ENCODE measurements at regions not wholly inside any gene's neighbourhood (a gene's known extent, or its start where the extent isn't known, plus 50 kb on each side); places are given as distances from the start of the nearest gene placed in this dataset.

- Histone ChIP-seq H3K4me3 (no peak overlapping the region), H3K27ac (no peak overlapping the region), H3K36me3 (no peaks in the 10 kb centered on the region), H3K27me3 (no peaks in the 10 kb centered on the region), H3K4me1 (no peaks in the 10 kb centered on the region), H3K9me3 (no peaks in the 10 kb centered on the region)
- DNase-seq (ENCODE audit: low spot score in 2 of 2) = no peak
- intact Hi-C loops (cut with DNase I) = no loop called here
- TF ChIP-seq CTCF (IDR thresholded peaks at IDR 0.05) = no peak
These were observed 245.1 kb upstream of the RPS6KA3 start for GRCh38 chrX:20511792-20512191.

GRCh38 chrX:20507901-20508620, 241.4 kb upstream of the RPS6KA3 start:
- no peaks in the 10 kb centered on the region for H3K27me3 ChIP-seq
- intact Hi-C loops (cut with DNase I) = no loop called here
- no peak overlapping the region for H3K4me3 ChIP-seq
- no peak for TF ChIP-seq CTCF (IDR thresholded peaks at IDR 0.05)
- no peaks in the 10 kb centered on the region for H3K36me3 ChIP-seq
- H3K27ac ChIP-seq = no peak overlapping the region
- no peak for DNase-seq (ENCODE audit: low spot score in 2 of 2)
- no peaks in the 10 kb centered on the region for H3K4me1 ChIP-seq
- H3K9me3 ChIP-seq = no peaks in the 10 kb centered on the region

- no peak for TF ChIP-seq CTCF (IDR thresholded peaks at IDR 0.05)
- H3K27me3 ChIP-seq = no peaks in the 10 kb centered on the region
- no peak overlapping the region for H3K4me3 ChIP-seq
- intact Hi-C loops (cut with DNase I) = no loop called here
- H3K36me3 ChIP-seq = no peaks in the 10 kb centered on the region
- H3K9me3 ChIP-seq = no peaks in the 10 kb centered on the region
- no peak overlapping the region for H3K27ac ChIP-seq
- no peaks in the 10 kb centered on the region for H3K4me1 ChIP-seq
- DNase-seq (ENCODE audit: low spot score in 2 of 2) = no peak
These were observed 240.0 kb upstream of the RPS6KA3 start for GRCh38 chrX:20506739-20507138.

DNA sequence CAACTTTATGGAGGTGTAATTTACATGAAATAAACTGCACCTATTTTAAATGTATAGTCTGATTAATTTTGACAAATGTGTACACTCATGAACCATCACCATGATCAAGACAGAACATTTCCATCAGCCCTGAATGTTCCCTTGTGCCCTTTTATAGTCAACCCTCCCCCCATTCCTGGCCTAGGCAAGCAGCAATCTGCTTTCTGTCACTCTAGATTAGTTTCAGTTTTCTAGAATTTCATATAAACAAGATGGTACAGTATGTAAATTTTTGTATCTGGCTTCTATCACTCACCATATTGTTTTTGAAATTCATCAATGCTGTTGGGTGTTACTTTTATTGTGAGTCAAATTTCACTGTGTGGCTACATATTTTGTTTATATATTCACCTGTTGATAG, 234.2 kb upstream of the RPS6KA3 start:
- Histone ChIP-seq H3K36me3 (no peaks in the 10 kb centered on the region), H3K4me3 (no peak overlapping the region), H3K27me3 (no peaks in the 10 kb centered on the region), H3K9me3 (no peaks in the 10 kb centered on the region), H3K27ac (no peak overlapping the region), H3K4me1 (no peaks in the 10 kb centered on the region)
- DNase-seq (ENCODE audit: low spot score in 2 of 2) = no peak
- intact Hi-C loops (cut with DNase I) = no loop called here
- TF ChIP-seq CTCF (IDR thresholded peaks at IDR 0.05) = no peak

- no peaks in the 10 kb centered on the region for H3K36me3 ChIP-seq
- H3K27ac ChIP-seq = no peak overlapping the region
- no peaks in the 10 kb centered on the region for H3K9me3 ChIP-seq
- no peak for DNase-seq (ENCODE audit: low spot score in 2 of 2)
- intact Hi-C loops (cut with DNase I) = no loop called here
- H3K4me1 ChIP-seq = no peaks in the 10 kb centered on the region
- H3K4me3 ChIP-seq = no peak overlapping the region
- no peak for TF ChIP-seq CTCF (IDR thresholded peaks at IDR 0.05)
- H3K27me3 ChIP-seq = no peaks in the 10 kb centered on the region
These were observed 233.6 kb upstream of the RPS6KA3 start for GRCh38 chrX:20500171-20500865.
